AG04449 (cell line): ENCODE measurements at regions not wholly inside any gene's neighbourhood (a gene's known extent, or its start where the extent isn't known, plus 50 kb on each side); places are given as distances from the start of the nearest gene placed in this dataset.

Source experiments
- CTCF ChIA-PET: fragments of 350-600 bp; formaldehyde crosslinking; extraction: SDS; loops from one replicate; lab custom pipeline; 2021; ENCODE audit warnings: antibody characterized with exemption; lab: Yijun Ruan, JAX
- POLR2A ChIA-PET: fragments of 400-600, 350-600 bp; formaldehyde crosslinking; extraction: SDS; loops from one replicate; lab custom pipeline; 2020; ENCODE audit warnings: antibody characterized with exemption, inconsistent platforms; lab: Yijun Ruan, JAX
- DNase-seq: peaks from one replicate; pipeline ENCODE4 v3.0.0-alpha.2; 2010; ENCODE audit warnings: low read depth, low spot score
- H3K4me3 ChIP-seq: 2 replicates; pipeline ENCODE4 v1.5.1; 2011; ENCODE audit warnings: low read depth, mild to moderate bottlenecking, control low read depth, low read length
- CTCF ChIP-seq: IDR thresholded peaks from one replicate; pipeline ENCODE4 v1.5.1; 2011; ENCODE audit warnings: mild to moderate bottlenecking, moderate library complexity, low read length, control low read depth, inconsistent platforms; ENCODE audit not compliant: insufficient read depth; ENCODE audit errors: missing control alignments

DNA sequence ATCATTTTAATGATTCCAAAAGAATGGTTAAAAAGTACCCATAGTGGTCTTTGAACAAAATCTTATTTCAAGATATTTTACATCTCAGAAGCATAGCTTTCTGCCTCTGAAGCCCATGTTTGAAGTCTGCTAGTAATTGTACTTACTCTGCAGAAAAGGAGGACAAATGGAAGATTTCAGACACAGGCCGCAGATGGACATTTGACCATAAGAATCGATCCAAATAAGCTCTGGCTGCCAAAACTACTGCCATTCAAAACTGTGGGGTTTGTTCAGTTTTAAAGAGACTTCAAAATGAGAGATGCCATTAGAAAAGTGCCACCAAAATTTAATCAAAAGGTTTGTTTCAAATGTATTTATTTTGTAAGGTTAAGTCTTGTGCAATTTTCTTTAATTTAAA lies 306.7 kb downstream of the DTWD2 start:
- no peak for TF ChIP-seq CTCF
- CTCF ChIA-PET, result no interaction called here
- POLR2A ChIA-PET, result no interaction called here
- no peak overlapping the region for H3K4me3 ChIP-seq
- DNase-seq, result no peak

- no peak for TF ChIP-seq CTCF
- H3K4me3 ChIP-seq, result no peak overlapping the region
- ChIA-PET CTCF (no interaction called here), POLR2A (no interaction called here)
- no peak for DNase-seq
These were observed 308.9 kb downstream of the DTWD2 start for GRCh38 chr5:118679264-118679940.

- no peak for TF ChIP-seq CTCF
- ChIA-PET CTCF (no interaction called here), POLR2A (no interaction called here)
- DNase-seq, result no peak
- H3K4me3 ChIP-seq, result no peak overlapping the region
These were observed 309.6 kb downstream of the DTWD2 start for GRCh38 chr5:118678746-118679145.

- ChIA-PET POLR2A (no interaction called here), CTCF (no interaction called here)
- DNase-seq, result no peak
- no peak overlapping the region for H3K4me3 ChIP-seq
- TF ChIP-seq CTCF, result no peak
These were observed 313.1 kb downstream of the DTWD2 start for GRCh38 chr5:118675247-118675646.

- TF ChIP-seq CTCF, result no peak
- ChIA-PET CTCF (no interaction called here), POLR2A (no interaction called here)
These were observed 330.8 kb downstream of the DTWD2 start for GRCh38 chr5:118657576-118657975.

DNA sequence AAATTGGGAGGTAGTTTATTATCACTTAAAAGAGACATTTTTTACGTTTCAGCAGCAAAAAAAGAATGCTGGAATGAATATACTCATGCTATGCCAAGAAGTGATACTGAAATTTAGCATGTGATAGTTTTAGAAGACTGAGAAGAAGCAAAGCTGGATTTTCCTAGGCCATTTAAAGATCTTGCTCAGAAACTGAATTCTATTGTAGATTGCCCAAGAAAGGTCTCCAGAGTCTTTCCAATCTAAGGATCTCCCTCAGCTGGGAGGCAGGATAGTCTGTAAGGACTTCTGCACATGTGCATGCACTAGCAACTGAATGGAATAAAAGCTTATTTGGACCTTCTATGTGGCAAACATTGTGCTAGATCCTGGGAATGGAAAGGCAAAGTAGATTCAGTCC lies 334.5 kb downstream of the DTWD2 start:
- no peak for DNase-seq
- H3K4me3 ChIP-seq, result no peak overlapping the region
- POLR2A ChIA-PET, result no interaction called here
- CTCF ChIA-PET, result no interaction called here
- TF ChIP-seq CTCF, result no peak

More at GRCh38 chr5:118657576-118657975, 330.8 kb downstream of the DTWD2 start:
- DNase-seq, result no peak
- H3K4me3 ChIP-seq, result no peak overlapping the region
